K562 (cell line): ENCODE measurements at regions not wholly inside any gene's neighbourhood (a gene's known extent, or its start where the extent isn't known, plus 50 kb on each side); places are given as distances from the start of the nearest gene placed in this dataset.

Experiments used
- CTCF ChIP-seq, 3 experiments: IDR thresholded peaks in 2 of 3; conservative IDR thresholded peaks in 1 of 3; 2 replicates each; pipeline ENCODE4 v1.5.1; 2011 to 2012; ENCODE audit warnings: low read length in 3 of 3, mild to moderate bottlenecking in 3 of 3, control low read depth in 2 of 3, improper control_type of control experiment in 1 of 3, inconsistent platforms in 1 of 3, low read depth in 1 of 3, mixed read lengths in 1 of 3, moderate library complexity in 1 of 3; ENCODE audit not compliant: insufficient read depth in 2 of 3
- ETS1 ChIP-seq: conservative IDR thresholded peaks from 2 replicates; pipeline ENCODE4 v1.6.1; 2011; ENCODE audit warnings: low read depth, mild to moderate bottlenecking, low read length; ENCODE audit not compliant: control insufficient read depth
- EZH2 ChIP-seq: IDR thresholded peaks from 2 replicates; pipeline ENCODE4 v1.6.1; 2012; ENCODE audit warnings: low read depth, mild to moderate bottlenecking, inconsistent platforms, low read length, borderline replicate concordance
- FOXA1 ChIP-seq: fragments of 450-650 bp; IDR thresholded peaks from 2 replicates; pipeline ENCODE4 v1.6.1; 2016; ENCODE audit warnings: mild to moderate bottlenecking, borderline replicate concordance
- NR2C2 ChIP-seq, 2 experiments: fragments of 200-800 bp in 1 of 2; sonication (Bioruptor generic) in 1 of 2; sonication (generic) in 1 of 2; formaldehyde crosslinking in 1 of 2; IDR thresholded peaks; 2 replicates each; pipeline versions ENCODE4 v1.6.1 to v1.8.0; 2016 to 2022; ENCODE audit warnings: mild to moderate bottlenecking in 1 of 2, missing compliant biosample characterization in 1 of 2, missing genetic modification characterization in 1 of 2, missing genetic modification reagents in 1 of 2
- SMARCB1 ChIP-seq: IDR thresholded peaks from 2 replicates; pipeline ENCODE4 v1.6.1; 2011; ENCODE audit warnings: improper control_type of control experiment, low read depth; ENCODE audit not compliant: insufficient read length
- ZNF431 ChIP-seq: sonication (generic); formaldehyde crosslinking; IDR thresholded peaks from 2 replicates; pipeline ENCODE4 v1.8.0; 2022; ENCODE audit warnings: mild to moderate bottlenecking, missing genetic modification reagents

GRCh38 chr18:78140294-78140693 is 839.3 kb upstream of the SALL3 start:
- TF ChIP-seq CTCF (IDR thresholded peaks at IDR 0.05 in 2 of 3, conservative IDR thresholded peaks at IDR 0.05 in 1 of 3; ENCODE audit: insufficient read depth in 2 of 3, low read depth in 1 of 3, low read length in 3 of 3) (no peak), FOXA1 (no peak), EZH2 (no peak), NR2C2 (CRISPR knock-in tag; IDR thresholded peaks at IDR 0.05) (no peak), NR2C2 (tag; IDR thresholded peaks at IDR 0.05) (no peak), SMARCB1 (no peak), ETS1 (no peak), ZNF431 (CRISPR knock-in tag) (no peak)
